Stomach (tissue), 8 donors: ENCODE measurements at regions not wholly inside any gene's neighbourhood (a gene's known extent, or its start where the extent isn't known, plus 50 kb on each side); places are given as distances from the start of the nearest gene placed in this dataset.

ENCODE experiments used
- DNase-seq, 2 donors: peaks; one replicate each; pipeline versions ENCODE4 v3.0.0 to v3.0.0-alpha.2; 2013 to 2019
- H3K27ac ChIP-seq, 5 donors: fragments of 200-600 bp in 4 of 5; sonication (generic) in 4 of 5; one replicate each; pipeline ENCODE4 v1.5.1; 2013 to 2019; ENCODE audit warnings: mild to moderate bottlenecking in 1 of 5, moderate library complexity in 1 of 5
- H3K27me3 ChIP-seq, 3 donors: fragments of 200-600 bp; sonication (generic); one replicate each; pipeline ENCODE4 v1.5.1; 2017 to 2019; ENCODE audit warnings: mixed run types in 1 of 3
- H3K36me3 ChIP-seq, 4 donors: fragments of 200-600 bp; sonication (generic); 1 replicate in 3 of 4; 2 replicates in 1 of 4; pipeline ENCODE4 v1.5.1; 2016 to 2019
- H3K4me1 ChIP-seq, 4 donors: fragments of 200-600 bp; sonication (generic); one replicate each; pipeline ENCODE4 v1.5.1; 2016 to 2019
- H3K4me3 ChIP-seq, 4 donors: fragments of 200-600 bp; sonication (generic) in 3 of 4; one replicate each; pipeline ENCODE4 v1.5.1; 2016 to 2019; ENCODE audit warnings: mild to moderate bottlenecking in 1 of 4
- H3K9me3 ChIP-seq, 4 donors: fragments of 200-600 bp; sonication (generic); one replicate each; pipeline ENCODE4 v1.5.1; 2016 to 2019
- CTCF ChIP-seq, 7 experiments: fragments of 450-650 bp in 4 of 7; fragments of 200-600 bp in 3 of 7; sonication (generic) in 3 of 7; IDR thresholded peaks; one replicate each; pipeline ENCODE4 v1.5.1; 2016 to 2019; ENCODE audit warnings: antibody characterized with exemption in 7 of 7, control low read depth in 2 of 7, mild to moderate bottlenecking in 1 of 7
- EP300 ChIP-seq: sonication (generic); formaldehyde crosslinking; IDR thresholded peaks from one replicate; pipeline ENCODE4 v1.6.1; 2017; ENCODE audit warnings: antibody characterized with exemption
- POLR2A ChIP-seq, 4 donors: fragments of 450-650 bp; IDR thresholded peaks; one replicate each; pipeline ENCODE4 v1.6.1; 2016; ENCODE audit warnings: antibody characterized with exemption in 4 of 4, control low read depth in 2 of 4, mild to moderate bottlenecking in 1 of 4, moderate library complexity in 1 of 4
- POLR2AphosphoS5 ChIP-seq, 3 donors: sonication (generic); formaldehyde crosslinking; IDR thresholded peaks; one replicate each; pipeline ENCODE4 v1.6.1; 2016; ENCODE audit warnings: antibody characterized with exemption in 3 of 3
- WGBS, 5 donors: extraction: QIAGEN DNeasy Blood & Tissue Kit in 3 of 5; methylation state at CpG; one replicate each; pipeline versions ENCODE4 v1.1.5 to v1.1.7; 2013 to 2018; 5-methylcytosine and 5-hydroxymethylcytosine counted together
- intact Hi-C: fragments of 100-400 bp; cut with DNase I; formaldehyde crosslinking; loops from one replicate; pipeline ENCODE4 v1.15.1; 2023; ENCODE audit warnings: low total_unique reads
- donor health status: healthy with polysubstance abuse.
- donor health status: Bipolar disorder and iron deficiency.
- donor health status: healthy.

GRCh38 chr13:97686594-97686993 lies 252.6 kb downstream of the RAP2A start:
- H3K27me3 ChIP-seq = no peaks in the 10 kb centered on the region
- H3K27ac ChIP-seq = no peak overlapping the region
- H3K9me3 ChIP-seq = peaks cover 0 to under 1% (median 0%) of the 10 kb centered on the region in 4 donors
- no peak overlapping the region for H3K4me3 ChIP-seq
- 61 to 85% (median 75%) methylated on average over 6 of the region's 6 CpGs for WGBS, 5 donors
- intact Hi-C loops = no loop called here
- TF ChIP-seq POLR2AphosphoS5 (IDR thresholded peaks at IDR 0.05) (no peak), EP300 (no peak), POLR2A (IDR thresholded peaks at IDR 0.05) (no peak), CTCF (IDR thresholded peaks at IDR 0.05) (no peak)
- DNase-seq = no peak
- no peaks in the 10 kb centered on the region for H3K36me3 ChIP-seq
- H3K4me1 ChIP-seq = no peaks in the 10 kb centered on the region

GRCh38 chr13:97692628-97693027 lies 258.7 kb downstream of the RAP2A start:
- H3K27ac ChIP-seq = no peak overlapping the region
- no peaks in the 10 kb centered on the region for H3K4me1 ChIP-seq
- intact Hi-C loops = no loop called here
- no peaks in the 10 kb centered on the region for H3K36me3 ChIP-seq
- TF ChIP-seq POLR2A (IDR thresholded peaks at IDR 0.05) (no peak), CTCF (IDR thresholded peaks at IDR 0.05) (no peak), EP300 (no peak), POLR2AphosphoS5 (IDR thresholded peaks at IDR 0.05) (no peak)
- H3K4me3 ChIP-seq = no peak overlapping the region
- H3K27me3 ChIP-seq = no peaks in the 10 kb centered on the region
- WGBS, 5 donors = 74 to 90% (median 84%) methylated on average over 2 of the region's 2 CpGs
- H3K9me3 ChIP-seq = peaks cover 0 to 6% (median 2%) of the 10 kb centered on the region in 4 donors
- DNase-seq = no peak

- no peak for DNase-seq
- H3K27ac ChIP-seq = no peak overlapping the region
- WGBS, 5 donors = 85 to 89% (median 87%) methylated on average over 6 of the region's 6 CpGs
- intact Hi-C loops = no loop called here
- H3K27me3 ChIP-seq = no peaks in the 10 kb centered on the region
- no peaks in the 10 kb centered on the region for H3K4me1 ChIP-seq
- peaks cover 0 to 6% (median 2%) of the 10 kb centered on the region in 4 donors for H3K9me3 ChIP-seq
- H3K4me3 ChIP-seq = no peak overlapping the region
- no peak for TF ChIP-seq EP300
- no peak for TF ChIP-seq POLR2AphosphoS5 (IDR thresholded peaks at IDR 0.05)
- TF ChIP-seq CTCF (IDR thresholded peaks at IDR 0.05) = no peak
- TF ChIP-seq POLR2A (IDR thresholded peaks at IDR 0.05) = no peak
- no peaks in the 10 kb centered on the region for H3K36me3 ChIP-seq
Observed at GRCh38 chr13:97695684-97696083, 257.8 kb upstream of the IPO5 start.

GRCh38 chr13:97696921-97697320 lies 256.6 kb upstream of the IPO5 start:
- H3K4me3 ChIP-seq = no peak overlapping the region
- peaks cover 0 to 3% (median 2%) of the 10 kb centered on the region in 4 donors for H3K9me3 ChIP-seq
- no peaks in the 10 kb centered on the region for H3K36me3 ChIP-seq
- no peak overlapping the region for H3K27ac ChIP-seq
- TF ChIP-seq EP300 (no peak), POLR2AphosphoS5 (IDR thresholded peaks at IDR 0.05) (no peak), POLR2A (IDR thresholded peaks at IDR 0.05) (no peak), CTCF (IDR thresholded peaks at IDR 0.05) (no peak)
- no peaks in the 10 kb centered on the region for H3K27me3 ChIP-seq
- intact Hi-C loops = no loop called here
- H3K4me1 ChIP-seq = no peaks in the 10 kb centered on the region
- DNase-seq = no peak
- 68 to 78% (median 76%) methylated on average over 2 of the region's 2 CpGs for WGBS, 5 donors
